Activated effector memory CD4-positive, alpha-beta T cell treated with anti-CD3 and anti-CD28 coated beads, Interleukin-2, amount 50 U/mL, for 16 hours (primary cell): ENCODE measurements at regions not wholly inside any gene's neighbourhood (a gene's known extent, or its start where the extent isn't known, plus 50 kb on each side); places are given as distances from the start of the nearest gene placed in this dataset.
"Not testable (repeated sequence)": the region's sequence is repeated elsewhere in the genome, so short reads cannot be mapped to it uniquely, and the experiment has no call there.

Source experiments
- DNase-seq: peaks from one replicate; pipeline ENCODE4 v3.0.0-alpha.2; 2020

- no peak for DNase-seq
These were observed 313.9 kb upstream of the GLI3 start for GRCh38 chr7:42550706-42551470.

- DNase-seq = no peak
These were observed 313.0 kb upstream of the GLI3 start for GRCh38 chr7:42549866-42550485.

- no peak for DNase-seq
These were observed 312.0 kb upstream of the GLI3 start for GRCh38 chr7:42548816-42549611.

GRCh38 chr7:42545049-42545724 is 308.2 kb upstream of the GLI3 start:
- no peak for DNase-seq

GRCh38 chr7:42543953-42544352 is 306.9 kb upstream of the GLI3 start:
- no peak for DNase-seq

- DNase-seq = not testable (repeated sequence)
These were observed 305.4 kb upstream of the GLI3 start for GRCh38 chr7:42542446-42542845.

GRCh38 chr7:42534441-42534840 is 297.4 kb upstream of the GLI3 start:
- no peak for DNase-seq

- no peak for DNase-seq
These were observed 290.0 kb upstream of the GLI3 start for GRCh38 chr7:42527004-42527403.

- no peak for DNase-seq
These were observed 285.4 kb upstream of the GLI3 start for GRCh38 chr7:42522227-42522991.

- no peak for DNase-seq
These were observed 274.0 kb upstream of the GLI3 start for GRCh38 chr7:42511027-42511426.

GRCh38 chr7:42506097-42506496 is 269.1 kb upstream of the GLI3 start:
- DNase-seq = no peak

GRCh38 chr7:42502022-42502421 is 265.0 kb upstream of the GLI3 start:
- no peak for DNase-seq

- DNase-seq = no peak
These were observed 258.2 kb upstream of the GLI3 start for GRCh38 chr7:42495256-42495655.

GRCh38 chr7:42494736-42495135 is 257.7 kb upstream of the GLI3 start:
- DNase-seq = no peak

- DNase-seq = no peak
These were observed 257.2 kb upstream of the GLI3 start for GRCh38 chr7:42494199-42494710.

GRCh38 chr7:42493436-42494198 is 256.6 kb upstream of the GLI3 start:
- no peak for DNase-seq

GRCh38 chr7:42492920-42493319 is 255.9 kb upstream of the GLI3 start:
- no peak for DNase-seq

- DNase-seq = no peak
These were observed 254.1 kb upstream of the GLI3 start for GRCh38 chr7:42491106-42491505.

GRCh38 chr7:42489299-42489698 is 252.3 kb upstream of the GLI3 start:
- DNase-seq = no peak

- DNase-seq = no peak
These were observed 248.3 kb upstream of the GLI3 start for GRCh38 chr7:42485301-42485766.

- no peak for DNase-seq
These were observed 246.9 kb upstream of the GLI3 start for GRCh38 chr7:42483886-42484285.
